Activated CD8-positive, alpha-beta memory T cell treated with anti-CD3 and anti-CD28 coated beads, Interleukin-2, amount 10 ng/mL, durations not matched to agents 7 days and 5 days (primary cell): ENCODE measurements at regions not wholly inside any gene's neighbourhood (a gene's known extent, or its start where the extent isn't known, plus 50 kb on each side); places are given as distances from the start of the nearest gene placed in this dataset.

Source experiments
- ATAC-seq: fragments of 150-1000 bp; cut with Tn5 transposase; one replicate; pipeline ENCODE4 v1.10.0; 2021; ENCODE audit warnings: moderate library complexity
- CTCF ChIA-PET: fragments of 350-600 bp; sonication (Branson Sonifier 250); formaldehyde crosslinking; loops from one replicate; lab custom pipeline; 2021; ENCODE audit warnings: antibody characterized with exemption; lab: Charles Lee
- DNase-seq: peaks from one replicate; pipeline ENCODE4 v3.0.0-alpha.2; 2020
- H3K27ac Mint-ChIP-seq: one replicate; pipeline ENCODE4 v1.8.0; 2021; ENCODE audit warnings: mild to moderate bottlenecking, mixed read lengths
- H3K27me3 Mint-ChIP-seq: one replicate; pipeline ENCODE4 v1.8.0; 2021; ENCODE audit warnings: mixed read lengths
- H3K36me3 Mint-ChIP-seq: one replicate; pipeline ENCODE4 v1.8.0; 2021; ENCODE audit warnings: mild to moderate bottlenecking, mixed read lengths
- H3K4me1 Mint-ChIP-seq: one replicate; pipeline ENCODE4 v1.8.0; 2021; ENCODE audit warnings: mixed read lengths
- H3K4me3 Mint-ChIP-seq: one replicate; pipeline ENCODE4 v1.8.0; 2021; ENCODE audit warnings: mild to moderate bottlenecking, moderate library complexity, mixed read lengths
- H3K9me3 Mint-ChIP-seq: one replicate; pipeline ENCODE4 v1.8.0; 2022; ENCODE audit warnings: low read depth, mixed read lengths

- Mint-ChIP-seq H3K36me3 (no peaks in the 10 kb centered on the region), H3K9me3 (no peaks in the 10 kb centered on the region), H3K4me3 (no peak overlapping the region), H3K27ac (no peak overlapping the region), H3K4me1 (no peaks in the 10 kb centered on the region), H3K27me3 (no peaks in the 10 kb centered on the region)
- no peak for DNase-seq
- no peak for ATAC-seq
- CTCF ChIA-PET, result no interaction called here
These were observed 146.9 kb downstream of the TFEC start for GRCh38 chr7:115883629-115884028.

DNA sequence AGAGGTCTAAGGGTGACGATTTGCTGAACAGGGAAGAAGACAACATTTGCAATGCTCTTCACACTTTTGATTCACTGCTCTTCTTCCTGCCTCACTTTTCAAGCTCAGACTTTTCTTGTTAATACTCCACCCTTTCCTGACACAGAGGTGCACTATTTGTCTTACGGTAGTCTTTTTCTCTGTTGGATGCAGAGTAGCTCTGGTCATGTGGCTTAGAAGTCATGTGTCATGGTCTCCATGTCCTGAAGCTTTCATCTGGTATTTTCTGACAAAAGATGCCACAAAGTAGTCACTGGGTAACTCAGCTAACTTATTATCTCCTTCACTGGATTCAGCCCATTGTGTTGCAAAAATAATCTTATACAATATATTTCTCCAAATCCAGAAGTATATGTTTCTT is 149.1 kb downstream of the TFEC start:
- Mint-ChIP-seq H3K27me3 (no peaks in the 10 kb centered on the region), H3K27ac (no peak overlapping the region), H3K9me3 (no peaks in the 10 kb centered on the region), H3K4me3 (no peak overlapping the region), H3K4me1 (no peaks in the 10 kb centered on the region), H3K36me3 (no peaks in the 10 kb centered on the region)
- ATAC-seq (no peak), DNase-seq (no peak)
- CTCF ChIA-PET, result no interaction called here

GRCh38 chr7:115879171-115879570 is 151.4 kb downstream of the TFEC start:
- no peak for ATAC-seq
- no peak for DNase-seq
- CTCF ChIA-PET, result no interaction called here
- H3K27ac Mint-ChIP-seq, result no peak overlapping the region
- no peaks in the 10 kb centered on the region for H3K4me1 Mint-ChIP-seq
- no peak overlapping the region for H3K4me3 Mint-ChIP-seq
- H3K27me3 Mint-ChIP-seq, result no peaks in the 10 kb centered on the region
- H3K36me3 Mint-ChIP-seq, result no peaks in the 10 kb centered on the region
- no peaks in the 10 kb centered on the region for H3K9me3 Mint-ChIP-seq

GRCh38 chr7:115869801-115870200 is 160.8 kb downstream of the TFEC start:
- Mint-ChIP-seq H3K36me3 (no peaks in the 10 kb centered on the region), H3K4me3 (no peak overlapping the region), H3K27ac (no peak overlapping the region), H3K9me3 (no peaks in the 10 kb centered on the region), H3K27me3 (peaks cover 9% of the 10 kb centered on the region), H3K4me1 (no peaks in the 10 kb centered on the region)
- ATAC-seq, result no peak
- no peak for DNase-seq
- CTCF ChIA-PET, result no interaction called here

DNA sequence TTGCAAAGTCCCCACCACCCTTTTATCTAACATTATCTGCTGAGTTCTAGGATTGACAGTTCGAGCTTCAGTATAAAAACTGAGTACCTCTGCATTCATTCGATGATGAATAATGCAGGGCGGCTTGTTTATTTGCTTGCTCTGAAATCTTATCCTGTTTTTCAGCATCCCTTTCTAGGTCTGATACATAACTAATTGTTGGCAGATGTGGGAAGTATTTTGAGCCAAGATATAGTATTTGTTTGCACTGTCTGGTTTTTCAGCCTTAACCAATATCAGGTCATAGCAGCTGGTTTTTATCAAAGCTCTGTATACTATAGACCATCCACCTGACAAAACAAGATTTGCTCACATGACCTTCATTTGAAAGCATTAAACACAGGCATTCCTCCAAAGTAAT is 161.4 kb downstream of the TFEC start:
- H3K9me3 Mint-ChIP-seq, result no peaks in the 10 kb centered on the region
- H3K27me3 Mint-ChIP-seq, result peaks cover 13% of the 10 kb centered on the region
- no peaks in the 10 kb centered on the region for H3K4me1 Mint-ChIP-seq
- H3K4me3 Mint-ChIP-seq, result no peak overlapping the region
- no peak overlapping the region for H3K27ac Mint-ChIP-seq
- CTCF ChIA-PET, result no interaction called here
- DNase-seq, result no peak
- H3K36me3 Mint-ChIP-seq, result no peaks in the 10 kb centered on the region
- no peak for ATAC-seq

GRCh38 chr7:115868369-115868768 is 162.2 kb downstream of the TFEC start:
- DNase-seq, result no peak
- no peaks in the 10 kb centered on the region for H3K36me3 Mint-ChIP-seq
- no peak overlapping the region for H3K27ac Mint-ChIP-seq
- CTCF ChIA-PET, result no interaction called here
- no peaks in the 10 kb centered on the region for H3K9me3 Mint-ChIP-seq
- no peaks in the 10 kb centered on the region for H3K4me1 Mint-ChIP-seq
- H3K4me3 Mint-ChIP-seq, result no peak overlapping the region
- H3K27me3 Mint-ChIP-seq, result peaks cover 13% of the 10 kb centered on the region
- ATAC-seq, result no peak

GRCh38 chr7:115864082-115864481 is 166.5 kb downstream of the TFEC start:
- DNase-seq, result no peak
- Mint-ChIP-seq H3K36me3 (no peaks in the 10 kb centered on the region), H3K27me3 (peaks cover 18% of the 10 kb centered on the region), H3K4me3 (no peak overlapping the region), H3K9me3 (no peaks in the 10 kb centered on the region), H3K27ac (no peak overlapping the region), H3K4me1 (no peaks in the 10 kb centered on the region)
- CTCF ChIA-PET, result no interaction called here
- ATAC-seq, result no peak

GRCh38 chr7:115851291-115851690 is 179.3 kb downstream of the TFEC start:
- CTCF ChIA-PET, result interaction anchor here (1.4 kb wide), 1 partner anchor 24 kb away, joined by 4 read pairs; no protein-coding TSS in a partner anchor
- H3K9me3 Mint-ChIP-seq, result no peaks in the 10 kb centered on the region
- H3K4me3 Mint-ChIP-seq, result no peak overlapping the region
- ATAC-seq, result no peak
- no peak for DNase-seq
- no peak overlapping the region for H3K27ac Mint-ChIP-seq
- no peaks in the 10 kb centered on the region for H3K36me3 Mint-ChIP-seq
- peaks cover 6% of the 10 kb centered on the region for H3K27me3 Mint-ChIP-seq
- H3K4me1 Mint-ChIP-seq, result no peaks in the 10 kb centered on the region

GRCh38 chr7:115850774-115851173 is 179.8 kb downstream of the TFEC start:
- Mint-ChIP-seq H3K27ac (no peak overlapping the region), H3K27me3 (peaks cover 6% of the 10 kb centered on the region), H3K36me3 (no peaks in the 10 kb centered on the region), H3K9me3 (no peaks in the 10 kb centered on the region), H3K4me1 (no peaks in the 10 kb centered on the region), H3K4me3 (no peak overlapping the region)
- CTCF ChIA-PET, result interaction anchor here (1.4 kb wide), 1 partner anchor 23 kb away, joined by 4 read pairs; no protein-coding TSS in a partner anchor
- no peak for ATAC-seq
- DNase-seq, result no peak

DNA sequence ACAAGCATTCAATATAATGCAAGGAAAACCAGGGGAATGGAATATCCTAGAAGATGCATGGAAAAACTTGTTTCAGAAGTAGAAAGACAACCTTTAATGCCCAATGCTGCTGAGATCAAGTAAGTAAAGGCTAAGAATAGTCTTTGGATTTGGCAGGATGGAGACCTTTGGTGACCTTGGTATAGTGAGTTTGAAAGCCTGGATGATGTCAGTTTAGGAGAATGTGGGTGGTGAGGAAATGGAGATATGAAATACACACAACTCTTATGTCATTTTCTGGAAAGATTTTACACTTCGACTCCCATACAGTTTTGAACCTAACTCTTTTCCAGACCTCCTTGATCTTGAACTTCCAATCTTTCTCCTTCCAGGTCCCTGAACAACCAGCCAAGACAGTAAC is 185.7 kb downstream of the TFEC start:
- no peaks in the 10 kb centered on the region for H3K9me3 Mint-ChIP-seq
- no peaks in the 10 kb centered on the region for H3K4me1 Mint-ChIP-seq
- H3K36me3 Mint-ChIP-seq, result no peaks in the 10 kb centered on the region
- CTCF ChIA-PET, result no interaction called here
- no peak for DNase-seq
- no peak for ATAC-seq
- H3K4me3 Mint-ChIP-seq, result no peak overlapping the region
- H3K27ac Mint-ChIP-seq, result no peak overlapping the region
- no peaks in the 10 kb centered on the region for H3K27me3 Mint-ChIP-seq

DNA sequence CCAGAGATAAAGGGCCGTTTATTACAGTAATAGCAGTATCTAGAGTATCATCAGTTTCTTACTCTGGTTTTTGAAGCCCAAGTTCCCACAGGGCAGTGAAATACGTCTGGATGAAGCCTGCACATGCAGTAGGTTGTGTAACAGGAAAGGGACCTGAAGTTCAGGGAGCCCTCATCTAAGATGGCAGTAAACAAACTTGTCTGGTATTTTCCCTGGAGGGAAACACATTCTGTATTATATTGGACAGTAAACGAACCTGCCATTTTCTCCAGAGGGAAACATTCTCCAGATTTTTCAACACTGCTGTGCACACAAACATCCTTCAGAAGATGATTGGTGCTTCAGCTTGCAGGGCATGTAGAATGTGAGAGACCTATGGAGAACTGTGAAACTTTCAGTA is 189.9 kb downstream of the TFEC start:
- no peak for DNase-seq

DNA sequence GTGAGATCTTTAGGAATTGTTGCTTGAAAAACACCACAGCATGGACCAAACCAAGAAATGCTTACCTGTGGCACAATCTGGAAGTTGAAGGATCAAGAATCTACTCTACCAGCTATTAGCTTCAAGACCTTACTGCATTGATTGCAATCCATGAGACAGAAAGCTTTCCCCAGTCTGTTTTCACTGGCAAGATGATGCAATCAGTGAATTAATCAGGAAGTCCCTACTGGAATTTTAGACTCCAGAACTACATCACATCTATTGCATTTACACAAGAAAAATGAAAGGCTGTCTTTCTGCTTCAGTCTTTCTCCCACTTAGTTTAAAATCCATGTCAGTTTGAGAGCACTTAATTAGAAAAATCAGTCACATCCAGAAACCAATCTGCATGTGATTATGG is 191.7 kb downstream of the TFEC start:
- Mint-ChIP-seq H3K4me1 (no peaks in the 10 kb centered on the region), H3K9me3 (no peaks in the 10 kb centered on the region), H3K27me3 (no peaks in the 10 kb centered on the region), H3K36me3 (no peaks in the 10 kb centered on the region), H3K4me3 (no peak overlapping the region), H3K27ac (no peak overlapping the region)
- CTCF ChIA-PET, result no interaction called here
- ATAC-seq, result no peak
- DNase-seq, result no peak

More for the DNA sequence above, 189.9 kb downstream of the TFEC start:
- Mint-ChIP-seq H3K27me3 (no peaks in the 10 kb centered on the region), H3K9me3 (no peaks in the 10 kb centered on the region), H3K27ac (no peak overlapping the region), H3K4me3 (no peak overlapping the region), H3K36me3 (no peaks in the 10 kb centered on the region), H3K4me1 (no peaks in the 10 kb centered on the region)
- CTCF ChIA-PET, result no interaction called here
- no peak for ATAC-seq

DNA sequence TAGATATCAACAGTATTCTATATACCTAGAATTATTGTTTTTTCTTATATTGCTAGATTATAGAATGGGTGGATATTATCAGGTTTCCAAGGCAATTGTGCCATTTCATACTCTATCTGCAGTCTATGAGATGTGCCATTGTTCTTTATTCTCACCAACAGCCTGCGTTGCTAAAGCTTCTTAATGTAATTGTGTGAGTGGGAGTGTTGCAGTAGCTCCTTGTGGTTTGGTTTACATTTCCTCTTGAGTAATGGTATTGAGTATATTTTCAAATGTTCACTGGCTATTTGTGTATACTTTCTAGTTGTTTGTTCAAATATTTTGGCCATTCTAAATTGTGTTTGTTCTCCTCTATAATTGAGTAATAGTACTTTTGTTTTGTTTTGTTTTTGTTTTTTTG is 199.2 kb downstream of the TFEC start:
- no peak overlapping the region for H3K4me3 Mint-ChIP-seq
- no peak for ATAC-seq
- no peaks in the 10 kb centered on the region for H3K9me3 Mint-ChIP-seq
- H3K36me3 Mint-ChIP-seq, result no peaks in the 10 kb centered on the region
- no peaks in the 10 kb centered on the region for H3K27me3 Mint-ChIP-seq
- no peaks in the 10 kb centered on the region for H3K4me1 Mint-ChIP-seq
- no peak overlapping the region for H3K27ac Mint-ChIP-seq
- CTCF ChIA-PET, result no interaction called here
- no peak for DNase-seq

- Mint-ChIP-seq H3K9me3 (no peaks in the 10 kb centered on the region), H3K27ac (no peak overlapping the region), H3K36me3 (no peaks in the 10 kb centered on the region), H3K27me3 (no peaks in the 10 kb centered on the region), H3K4me1 (no peaks in the 10 kb centered on the region), H3K4me3 (no peak overlapping the region)
- no peak for ATAC-seq
- DNase-seq, result no peak
- CTCF ChIA-PET, result interaction anchor here (1.3 kb wide), 1 partner anchor 23 kb away, joined by 4 read pairs; no protein-coding TSS in a partner anchor
These were observed 203.1 kb downstream of the TFEC start for GRCh38 chr7:115827305-115828045.
